ENCODE measurements at regions not wholly inside any gene's neighbourhood (a gene's known extent, or its start where the extent isn't known, plus 50 kb on each side); places are given as distances from the start of the nearest gene placed in this dataset.
"Not testable (repeated sequence)": the region's sequence is repeated elsewhere in the genome, so short reads cannot be mapped to it uniquely, and the experiment has no call there.

DNA sequence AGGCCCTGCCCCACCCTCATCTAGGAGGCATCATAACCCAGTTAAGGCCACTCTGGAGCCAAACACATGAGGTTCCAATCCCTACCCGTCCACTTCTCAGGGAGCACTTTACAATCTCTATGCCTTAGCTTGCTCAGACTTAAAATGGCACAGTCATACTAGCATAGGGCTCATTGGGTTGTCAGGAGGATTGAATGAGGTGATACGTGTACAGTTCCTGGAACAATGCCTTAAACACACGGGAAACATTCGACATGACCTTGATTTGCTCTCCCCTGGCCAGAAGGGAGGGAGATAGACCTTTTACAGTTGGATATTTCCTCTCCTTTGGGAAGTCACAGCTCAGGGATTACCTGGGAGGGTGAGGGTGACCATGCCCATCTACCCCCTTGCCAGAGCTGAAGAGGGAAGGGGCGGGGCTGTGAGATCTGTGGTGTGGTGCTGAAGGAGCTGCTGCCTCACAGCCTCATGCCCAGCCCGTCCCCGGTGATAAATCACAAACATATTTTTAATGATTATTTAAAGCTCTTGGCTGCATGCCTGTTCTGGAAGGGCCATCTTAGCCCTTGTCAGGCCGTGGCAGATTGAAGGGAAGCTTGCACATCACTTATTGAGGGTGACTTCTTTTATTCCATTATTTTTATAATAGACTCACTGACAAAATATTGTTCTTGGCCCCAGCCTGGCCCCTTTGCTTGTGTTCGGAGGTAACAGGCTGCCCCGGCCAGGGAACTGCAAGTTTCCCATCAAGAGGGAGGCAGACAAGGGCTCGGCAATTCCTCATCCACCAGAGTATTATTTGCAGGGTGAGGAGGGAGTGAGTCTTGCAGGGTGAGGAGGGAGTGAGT is 83.4 kb downstream of the FOXD2 start:
- no peak overlapping the region for H3K27ac ChIP-seq
- DNase-seq (ENCODE audit: low read depth, low spot score), result no peak

DNA sequence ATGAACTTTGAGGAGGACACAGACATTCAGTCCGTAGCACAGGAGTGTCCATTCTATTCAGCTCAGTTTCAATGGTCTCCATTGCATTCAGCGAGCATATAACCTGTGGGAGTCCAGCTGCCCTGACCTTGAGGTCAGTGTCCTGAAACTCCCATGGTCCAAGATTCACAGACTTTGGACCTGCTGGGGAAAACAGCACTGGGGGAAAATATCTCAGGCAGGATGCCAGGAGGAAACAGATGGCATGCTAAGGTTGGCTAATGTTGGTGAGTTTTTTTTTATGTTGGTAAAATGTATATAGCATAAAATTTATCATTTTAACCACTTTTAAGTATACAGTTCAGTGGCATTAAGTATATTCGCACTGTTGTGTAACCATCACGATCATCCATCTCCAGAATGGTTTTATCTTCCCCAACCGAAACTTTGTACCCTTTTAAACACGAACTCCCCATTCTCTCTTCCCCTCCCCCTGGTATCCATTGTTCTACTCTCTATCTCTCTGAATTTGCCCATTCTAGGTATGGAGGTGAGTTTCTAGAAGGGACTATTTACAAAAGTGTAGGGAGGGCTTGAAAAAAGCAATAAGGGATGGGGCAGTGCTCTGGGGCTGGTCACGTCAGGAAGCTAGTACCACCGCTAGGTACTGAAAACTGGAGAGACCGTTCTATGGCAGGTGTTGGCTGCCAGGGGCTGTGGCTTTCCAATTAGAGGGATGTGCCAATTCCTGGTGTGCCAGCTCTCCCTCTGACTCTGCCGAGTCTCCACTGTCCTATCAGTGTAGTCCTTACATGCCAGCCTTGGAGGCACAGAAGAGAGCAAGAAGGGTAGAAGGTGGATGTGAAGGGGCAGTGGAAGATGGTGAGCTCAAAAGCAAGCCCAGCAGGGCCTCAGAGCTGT is 85.3 kb downstream of the FOXD2 start:
- H3K27ac ChIP-seq, result no peak overlapping the region
- DNase-seq (ENCODE audit: low read depth, low spot score), result no peak

DNA sequence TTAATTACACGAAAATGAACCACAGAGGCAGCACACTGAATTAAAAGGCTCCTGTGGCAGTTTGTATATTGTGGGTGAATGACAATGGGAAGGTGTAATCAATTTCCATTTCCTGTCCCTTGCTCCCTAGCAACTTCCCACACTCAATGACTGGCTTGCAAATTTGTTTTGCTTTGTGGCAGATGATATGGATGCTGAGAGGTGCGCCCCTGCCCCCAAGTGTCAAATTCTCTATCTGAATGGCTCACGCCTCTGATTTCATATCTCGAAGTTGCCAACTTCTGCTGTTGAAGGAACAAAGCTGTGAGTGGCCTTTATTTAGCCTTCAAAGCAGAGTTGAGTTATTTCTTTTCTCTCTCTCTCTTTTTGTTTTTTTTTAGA is 86.0 kb downstream of the FOXD2 start:
- H3K27ac ChIP-seq, result no peak overlapping the region
- no peak for DNase-seq (ENCODE audit: low read depth, low spot score)

DNA sequence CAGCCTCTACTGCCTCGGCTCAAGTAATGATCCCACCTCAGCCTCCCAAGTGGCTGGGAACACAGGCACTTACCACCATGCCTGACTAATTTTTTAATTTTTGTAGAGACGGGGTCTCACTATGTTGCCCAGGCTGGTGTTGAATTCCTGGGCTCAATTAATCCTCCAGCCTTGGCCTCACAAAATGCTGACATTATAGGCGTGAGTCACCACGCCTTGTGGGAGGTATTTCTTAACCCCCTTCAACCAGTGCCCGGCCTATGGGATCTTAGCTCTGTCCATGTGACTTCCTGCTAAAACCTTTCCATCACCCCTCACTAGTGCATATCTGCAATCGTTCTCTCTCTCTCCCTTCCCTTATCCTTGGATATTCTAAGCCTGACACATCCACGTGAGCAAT is 86.4 kb downstream of the FOXD2 start:
- H3K27ac ChIP-seq, result no peak overlapping the region
- DNase-seq (ENCODE audit: low read depth, low spot score), result no peak

- no peak for DNase-seq (ENCODE audit: low read depth, low spot score)
- no peak overlapping the region for H3K27ac ChIP-seq
Measured at GRCh38 chr1:47527653-47528272, 89.9 kb downstream of the FOXD2 start.

DNA sequence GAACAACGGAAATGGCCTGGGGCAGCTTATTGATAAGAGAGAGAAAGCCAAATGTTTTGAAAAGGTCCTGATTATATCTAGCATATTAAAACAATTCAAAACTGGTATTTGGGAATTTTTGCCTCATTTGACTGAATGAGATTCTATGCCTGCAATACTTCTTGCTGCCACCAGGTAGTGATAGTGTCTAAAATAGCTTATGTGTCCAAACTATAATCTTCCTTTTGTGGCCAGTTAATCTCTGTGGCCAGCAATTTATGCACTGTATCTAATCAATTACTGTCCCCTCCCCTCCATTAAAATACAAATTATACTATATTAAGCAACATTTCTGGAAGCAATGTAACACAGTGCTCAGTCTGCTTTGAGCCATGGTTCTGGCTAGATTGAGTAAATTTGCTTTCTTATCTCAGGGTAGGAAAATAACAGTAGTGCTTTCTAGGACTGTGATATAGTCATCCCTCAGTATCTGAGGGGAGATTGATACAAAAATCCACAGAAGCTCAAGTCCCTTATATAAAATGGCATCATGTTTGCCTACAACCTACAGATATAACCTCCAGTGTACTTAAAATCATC is 91.8 kb downstream of the FOXD2 start:
- H3K27ac ChIP-seq, result no peak overlapping the region
- no peak for DNase-seq (ENCODE audit: low read depth, low spot score)

- DNase-seq (ENCODE audit: low read depth, low spot score), result no peak
- no peak overlapping the region for H3K27ac ChIP-seq
Measured at GRCh38 chr1:47532921-47533792, 95.3 kb downstream of the FOXD2 start.

DNA sequence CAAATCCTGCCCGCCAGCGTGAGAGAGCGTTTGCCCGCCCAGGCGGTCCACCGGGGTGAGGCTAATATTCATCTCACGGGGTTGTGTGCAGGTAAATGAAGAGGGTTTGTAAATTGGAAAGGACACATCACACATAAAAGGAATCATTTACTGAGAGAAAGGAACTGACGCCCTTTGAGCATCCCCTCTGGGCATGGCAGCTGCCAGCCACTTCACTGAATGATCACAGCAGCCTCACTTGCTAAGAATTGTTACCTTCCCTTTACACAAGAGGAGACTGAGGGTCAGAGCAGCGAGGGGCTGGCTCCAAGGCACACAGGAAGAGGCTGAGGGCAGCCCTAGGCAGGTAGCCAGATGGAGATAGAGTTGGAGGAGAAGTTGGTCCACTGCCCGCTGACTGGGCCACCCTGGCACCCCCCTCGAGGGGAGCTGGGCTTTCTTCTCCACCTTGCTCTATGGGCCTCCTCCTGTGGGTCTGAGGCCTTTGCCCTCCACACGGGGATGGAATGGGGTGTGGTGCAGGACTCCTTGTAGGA is 96.0 kb downstream of the FOXD2 start:
- DNase-seq (ENCODE audit: low read depth, low spot score), result no peak
- no peak overlapping the region for H3K27ac ChIP-seq

- no peak overlapping the region for H3K27ac ChIP-seq
- no peak for DNase-seq (ENCODE audit: low read depth, low spot score)
Measured at GRCh38 chr1:47534436-47534835, 96.6 kb downstream of the FOXD2 start.

- DNase-seq (ENCODE audit: low read depth, low spot score), result no peak
- H3K27ac ChIP-seq, result no peak overlapping the region
Measured at GRCh38 chr1:47536646-47537118, 98.8 kb downstream of the FOXD2 start.

DNA sequence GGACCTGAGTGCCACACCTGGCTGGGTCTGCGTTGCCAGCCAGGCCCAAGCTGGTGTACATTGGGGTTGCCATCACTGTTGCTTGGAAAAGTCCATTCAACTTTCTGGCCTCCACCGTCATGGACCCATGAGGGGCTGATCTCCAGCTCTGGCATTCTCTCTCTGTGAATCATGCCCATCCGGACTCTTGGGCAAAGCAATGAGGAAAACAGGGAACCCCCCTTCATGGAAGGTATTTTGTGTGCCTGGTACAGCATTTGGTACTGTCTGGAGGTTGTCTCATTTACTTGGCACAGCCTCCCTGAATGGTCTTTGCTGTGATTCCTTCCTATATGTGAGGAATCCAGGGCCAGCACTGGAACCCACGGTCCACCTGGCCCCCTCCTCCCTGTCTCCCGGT is 99.4 kb downstream of the FOXD2 start:
- no peak for DNase-seq (ENCODE audit: low read depth, low spot score)
- H3K27ac ChIP-seq, result no peak overlapping the region

DNA sequence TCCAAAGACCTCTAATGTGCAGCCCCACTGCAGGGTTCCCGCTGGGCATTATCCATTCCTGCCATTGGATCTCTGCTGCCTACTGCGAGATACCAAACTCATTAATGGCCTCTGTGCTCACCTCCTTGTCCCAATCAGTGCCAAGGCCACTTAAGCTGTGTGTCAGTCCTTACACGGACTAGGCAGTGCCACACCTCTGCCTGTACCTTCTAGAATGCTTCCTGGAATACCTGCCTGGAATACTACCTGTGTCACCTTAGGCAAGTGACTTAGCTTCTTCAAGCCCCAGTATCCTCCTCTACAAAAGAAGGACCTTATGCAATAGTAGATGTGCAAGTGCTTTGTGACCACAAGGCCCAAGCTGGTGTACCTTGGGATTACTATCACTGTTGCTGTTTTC is 100.1 kb downstream of the FOXD2 start:
- no peak overlapping the region for H3K27ac ChIP-seq
- no peak for DNase-seq (ENCODE audit: low read depth, low spot score)

- H3K27ac ChIP-seq; DNase-seq (ENCODE audit: low read depth, low spot score): not testable (repeated sequence)
Measured at GRCh38 chr1:47538530-47538929, 100.7 kb downstream of the FOXD2 start.

- not testable (repeated sequence) for H3K27ac ChIP-seq; DNase-seq (ENCODE audit: low read depth, low spot score)
Measured at GRCh38 chr1:47541705-47542104, 103.9 kb downstream of the FOXD2 start.

DNA sequence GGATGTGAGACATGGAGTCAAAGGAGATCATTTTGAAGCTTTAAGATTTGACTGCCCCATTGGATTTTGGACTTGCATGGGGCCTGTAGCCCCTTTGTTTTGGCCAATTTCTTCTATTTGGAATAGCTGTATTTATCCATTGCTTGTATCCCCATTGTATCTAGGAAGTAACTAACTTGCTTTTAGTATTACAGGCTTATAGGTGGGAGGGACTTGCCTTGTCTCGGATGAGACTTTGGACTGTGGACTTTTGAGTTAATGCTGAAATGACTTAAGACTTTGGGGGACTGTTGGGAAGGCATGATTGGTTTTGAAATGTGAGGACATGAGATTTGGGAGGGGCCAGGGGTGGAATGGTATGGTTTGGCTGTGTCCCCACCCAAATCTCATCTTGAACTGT is 105.2 kb downstream of the FOXD2 start:
- not testable (repeated sequence) for DNase-seq (ENCODE audit: low read depth, low spot score); H3K27ac ChIP-seq

DNA sequence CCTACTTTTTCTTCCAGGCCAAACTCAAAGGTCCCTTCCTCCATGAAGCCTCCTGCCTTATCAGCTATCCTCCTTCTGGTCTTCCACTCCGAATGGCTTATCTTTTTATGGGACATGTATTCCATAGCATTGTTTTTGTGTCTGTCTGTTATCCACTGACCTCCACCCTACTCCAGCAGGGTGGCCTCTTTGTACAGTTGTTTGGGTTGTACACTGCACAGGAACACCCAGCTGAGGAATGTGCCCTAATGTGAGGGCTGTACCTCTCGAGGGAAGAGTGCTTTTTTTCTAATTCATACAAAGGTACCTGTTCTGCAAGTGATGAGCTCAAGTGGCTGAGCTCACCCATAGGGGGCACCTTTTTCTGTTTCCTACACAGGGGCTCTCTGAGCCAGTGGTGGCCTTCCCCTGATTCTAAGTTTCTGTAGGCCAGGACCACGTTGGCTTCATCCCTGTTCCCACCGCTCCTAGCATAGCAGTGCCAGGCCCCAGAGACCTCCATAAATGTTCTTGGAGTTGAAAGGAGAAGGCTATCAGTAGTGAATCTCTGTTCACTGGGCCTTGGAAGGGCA is 108.2 kb downstream of the FOXD2 start:
- DNase-seq (ENCODE audit: low read depth, low spot score), result no peak
- H3K27ac ChIP-seq, result no peak overlapping the region

DNA sequence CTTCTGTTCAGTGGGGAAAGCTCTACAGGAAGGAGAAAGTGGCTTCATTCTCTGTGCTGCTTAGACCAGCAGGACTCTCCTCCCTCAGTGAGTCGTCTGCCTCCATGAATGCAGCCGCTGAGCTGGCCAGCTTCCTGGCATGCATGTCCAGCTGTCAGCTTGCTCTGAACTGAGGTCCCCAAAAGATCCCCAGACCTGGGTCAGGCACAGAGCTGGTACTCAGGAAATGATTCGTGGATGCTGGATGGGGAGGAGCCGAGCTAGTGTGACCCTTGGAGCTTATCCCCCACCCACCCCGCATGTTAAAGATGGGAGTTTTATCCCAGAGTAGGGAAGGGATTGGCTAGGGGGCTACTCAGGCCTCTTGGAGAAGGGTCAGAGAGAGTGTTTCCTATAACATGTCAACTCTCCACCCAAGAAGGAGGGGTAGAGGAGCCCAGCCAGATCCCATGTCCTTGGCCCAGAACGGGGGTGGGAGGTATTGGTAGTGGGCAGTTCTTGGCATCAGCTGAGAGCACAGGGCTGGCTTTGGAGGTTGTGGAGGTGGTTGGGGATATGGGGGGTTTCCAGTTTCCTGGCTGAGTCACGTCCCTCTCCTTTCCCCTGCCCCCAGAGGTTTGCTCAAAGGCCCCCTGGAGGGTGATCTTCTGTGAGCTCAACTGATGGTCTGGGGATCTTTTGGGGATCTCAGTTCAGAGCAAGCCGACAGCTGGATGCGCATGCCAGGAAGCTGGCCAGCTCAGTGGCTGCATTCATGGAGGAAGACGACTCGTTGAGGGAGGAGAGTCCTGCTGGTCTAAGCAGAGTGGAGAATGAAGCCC is 110.1 kb downstream of the FOXD2 start:
- no peak overlapping the region for H3K27ac ChIP-seq
- no peak for DNase-seq (ENCODE audit: low read depth, low spot score)

DNA sequence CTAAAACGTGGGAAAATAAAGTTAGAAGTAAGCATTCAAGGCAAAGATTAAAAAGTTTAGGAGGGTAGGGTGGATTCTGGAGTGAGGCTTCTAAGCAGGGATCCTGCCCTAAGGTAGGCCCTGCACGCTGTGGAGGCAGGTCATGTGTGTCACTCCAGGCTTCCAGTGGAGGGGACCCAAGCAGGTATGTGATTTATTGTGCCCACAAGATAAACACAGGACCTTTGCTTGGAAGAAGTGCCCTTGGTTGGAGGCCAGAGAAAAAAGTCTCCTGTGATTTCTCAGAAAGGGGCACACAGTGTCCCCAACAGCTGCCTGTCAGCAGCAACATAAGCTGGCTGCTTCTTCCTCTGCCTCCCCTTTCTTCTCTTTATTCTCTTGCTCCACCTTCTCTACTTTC is 110.8 kb downstream of the FOXD2 start:
- no peak for DNase-seq (ENCODE audit: low read depth, low spot score)
- H3K27ac ChIP-seq, result no peak overlapping the region
